Retina (tissue), 1 donor: ENCODE measurements at regions not wholly inside any gene's neighbourhood (a gene's known extent, or its start where the extent isn't known, plus 50 kb on each side); places are given as distances from the start of the nearest gene placed in this dataset.

Experiments used
- DNase-seq: peaks from one replicate; pipeline ENCODE4 v3.0.0-alpha.2; 2016

- no peak for DNase-seq
These were observed 168.7 kb upstream of the ITGB1 start for GRCh38 chr10:33126742-33127141.

- DNase-seq: peak; percentile 62
These were observed 167.8 kb upstream of the ITGB1 start for GRCh38 chr10:33125522-33126517.

GRCh38 chr10:33125111-33125510, 167.1 kb upstream of the ITGB1 start:
- DNase-seq: no peak

GRCh38 chr10:33123680-33124079, 165.7 kb upstream of the ITGB1 start:
- no peak for DNase-seq

- DNase-seq: no peak
These were observed 164.2 kb upstream of the ITGB1 start for GRCh38 chr10:33122014-33122809.

GRCh38 chr10:33120700-33121099, 162.7 kb upstream of the ITGB1 start:
- DNase-seq: no peak

- no peak for DNase-seq
These were observed 162.2 kb upstream of the ITGB1 start for GRCh38 chr10:33120275-33120674.

- DNase-seq: no peak
These were observed 159.8 kb upstream of the ITGB1 start for GRCh38 chr10:33117816-33118215.

- no peak for DNase-seq
These were observed 159.2 kb upstream of the ITGB1 start for GRCh38 chr10:33117230-33117629.

GRCh38 chr10:33115738-33116719, 158.0 kb upstream of the ITGB1 start:
- peak; percentile 73 for DNase-seq

GRCh38 chr10:33114451-33114952, 156.5 kb upstream of the ITGB1 start:
- DNase-seq: no peak

- no peak for DNase-seq
These were observed 155.4 kb upstream of the ITGB1 start for GRCh38 chr10:33113466-33113865.

- no peak for DNase-seq
These were observed 154.9 kb upstream of the ITGB1 start for GRCh38 chr10:33112831-33113455.

GRCh38 chr10:33111488-33112051, 153.5 kb upstream of the ITGB1 start:
- DNase-seq: no peak

- no peak for DNase-seq
These were observed 151.9 kb upstream of the ITGB1 start for GRCh38 chr10:33109788-33110469.

GRCh38 chr10:33109384-33109783, 151.4 kb upstream of the ITGB1 start:
- DNase-seq: no peak

GRCh38 chr10:33107953-33108352, 149.9 kb upstream of the ITGB1 start:
- no peak for DNase-seq

GRCh38 chr10:33106767-33107166, 148.7 kb upstream of the ITGB1 start:
- DNase-seq: no peak

- no peak for DNase-seq
These were observed 145.9 kb upstream of the ITGB1 start for GRCh38 chr10:33103863-33104379.

GRCh38 chr10:33102071-33102470, 144.0 kb upstream of the ITGB1 start:
- DNase-seq: no peak

GRCh38 chr10:33101392-33101787, 143.4 kb upstream of the ITGB1 start:
- DNase-seq: no peak
